Tongue (tissue), 1 donor: ENCODE measurements at regions not wholly inside any gene's neighbourhood (a gene's known extent, or its start where the extent isn't known, plus 50 kb on each side); places are given as distances from the start of the nearest gene placed in this dataset.
"Not testable (repeated sequence)": the region's sequence is repeated elsewhere in the genome, so short reads cannot be mapped to it uniquely, and the experiment has no call there.

ENCODE experiments used
- DNase-seq: peaks from one replicate; pipeline ENCODE4 v3.0.0-alpha.2; 2015

GRCh38 chr15:81723113-81723651, 322.6 kb downstream of the MEX3B start:
- DNase-seq: peak; percentile 61

- DNase-seq: not testable (repeated sequence)
These were observed 329.4 kb downstream of the MEX3B start for GRCh38 chr15:81716468-81716867.

GRCh38 chr15:81710328-81710727, 335.5 kb downstream of the MEX3B start:
- no peak for DNase-seq

- DNase-seq: peak; percentile 63
These were observed 332.9 kb upstream of the TMC3 start for GRCh38 chr15:81706816-81707346.

GRCh38 chr15:81705727-81706126, 331.7 kb upstream of the TMC3 start:
- DNase-seq: not testable (repeated sequence)

GRCh38 chr15:81686021-81686420, 312.0 kb upstream of the TMC3 start:
- no peak for DNase-seq

GRCh38 chr15:81685237-81685636, 311.2 kb upstream of the TMC3 start:
- no peak for DNase-seq

GRCh38 chr15:81680829-81681228, 306.8 kb upstream of the TMC3 start:
- no peak for DNase-seq

GRCh38 chr15:81666839-81667238, 292.8 kb upstream of the TMC3 start:
- DNase-seq: no peak

GRCh38 chr15:81660976-81661375, 287.0 kb upstream of the TMC3 start:
- peak; percentile 59 for DNase-seq

GRCh38 chr15:81653259-81653658, 279.2 kb upstream of the TMC3 start:
- no peak for DNase-seq

- no peak for DNase-seq
These were observed 271.5 kb upstream of the TMC3 start for GRCh38 chr15:81645470-81645869.

GRCh38 chr15:81643771-81644170, 269.8 kb upstream of the TMC3 start:
- peak; percentile 40 for DNase-seq

- peak; percentile 90 for DNase-seq
These were observed 268.5 kb upstream of the TMC3 start for GRCh38 chr15:81642451-81642990.

- not testable (repeated sequence) for DNase-seq
These were observed 262.1 kb upstream of the TMC3 start for GRCh38 chr15:81636064-81636463.

GRCh38 chr15:81633889-81634288, 259.9 kb upstream of the TMC3 start:
- no peak for DNase-seq

- no peak for DNase-seq
These were observed 251.9 kb upstream of the TMC3 start for GRCh38 chr15:81625896-81626295.

GRCh38 chr15:81619002-81619401, 245.0 kb upstream of the TMC3 start:
- DNase-seq: no peak

- no peak for DNase-seq
These were observed 238.6 kb upstream of the TMC3 start for GRCh38 chr15:81612631-81613030.

GRCh38 chr15:81611679-81612078, 237.7 kb upstream of the TMC3 start:
- no peak for DNase-seq

- no peak for DNase-seq
These were observed 234.4 kb upstream of the TMC3 start for GRCh38 chr15:81608309-81608829.

- DNase-seq: no peak
These were observed 230.7 kb upstream of the TMC3 start for GRCh38 chr15:81604713-81605112.

GRCh38 chr15:81596159-81596865, 222.3 kb upstream of the TMC3 start:
- no peak for DNase-seq

GRCh38 chr15:81595752-81596151, 221.7 kb upstream of the TMC3 start:
- no peak for DNase-seq
